IMR-90 (cell line): ENCODE measurements at regions not wholly inside any gene's neighbourhood (a gene's known extent, or its start where the extent isn't known, plus 50 kb on each side); places are given as distances from the start of the nearest gene placed in this dataset.

ENCODE experiments used
- ATAC-seq: fragments of 200-7000 bp; cut with Tn5 transposase; 2 replicates; pipeline ENCODE4 v1.9.1; 2020; ENCODE audit warnings: low read depth, mild to moderate bottlenecking, moderate library complexity
- BruUV-seq: library from RNA; stranded (reverse); fragments of 400-500 nt; replicated peaks from 2 replicates; lab custom pipeline; 2021; lab: Mats Ljungman, UMichigan
- CTCF ChIA-PET: fragments of 300-600 bp; formaldehyde crosslinking; extraction: SDS; loops from one replicate; lab custom pipeline; 2021; ENCODE audit warnings: antibody characterized with exemption; lab: Yijun Ruan, JAX
- POLR2A ChIA-PET: fragments of 300-600 bp; sonication (Branson Sonifier 250); formaldehyde crosslinking; loops from one replicate; lab custom pipeline; 2022; ENCODE audit warnings: antibody characterized with exemption; ENCODE audit not compliant: unreplicated experiment; lab: Charles Lee
- DNase-seq: peaks from one replicate; pipeline ENCODE4 v3.0.0; 2013
- H2AFZ ChIP-seq: replicated peaks from 2 replicates; pipeline ENCODE3; 2013; ENCODE audit warnings: low read length, mild to moderate bottlenecking; ENCODE audit not compliant: poor library complexity
- H2AK5ac ChIP-seq: 2 replicates; pipeline ENCODE4 v1.6.1; 2013; ENCODE audit warnings: low read depth, low read length, inconsistent platforms
- H2AK9ac ChIP-seq: replicated peaks from 2 replicates; pipeline ENCODE3; 2013; ENCODE audit warnings: mild to moderate bottlenecking, low read depth, low read length, moderate library complexity; ENCODE audit not compliant: poor library complexity
- H2BK120ac ChIP-seq: 2 replicates; pipeline ENCODE4 v1.6.1; 2013; ENCODE audit warnings: low read depth, low read length, inconsistent platforms
- H2BK15ac ChIP-seq: 3 replicates; pipeline ENCODE4 v1.6.1; 2013; ENCODE audit warnings: low read depth, low read length, inconsistent platforms
- H2BK20ac ChIP-seq: 2 replicates; pipeline ENCODE4 v1.6.1; 2013; ENCODE audit warnings: low read depth, mild to moderate bottlenecking, inconsistent platforms, low read length, moderate library complexity
- H2BK5ac ChIP-seq: 2 replicates; pipeline ENCODE4 v1.6.1; 2013; ENCODE audit warnings: mild to moderate bottlenecking, low read depth, low read length, inconsistent platforms; ENCODE audit not compliant: poor library complexity, severe bottlenecking
- H3K14ac ChIP-seq: replicated peaks from 2 replicates; pipeline ENCODE4 v1.6.1; 2013; ENCODE audit warnings: low read depth, low read length, inconsistent platforms
- H3K18ac ChIP-seq: 2 replicates; pipeline ENCODE4 v1.6.1; 2013; ENCODE audit warnings: low read depth, low read length, control low read depth
- H3K23ac ChIP-seq: 2 replicates; pipeline ENCODE4 v1.6.1; 2013; ENCODE audit warnings: low read depth, low read length, inconsistent platforms
- H3K27ac ChIP-seq: 2 replicates; pipeline ENCODE4 v1.5.1; 2013; ENCODE audit warnings: mild to moderate bottlenecking, control low read depth, low read length; ENCODE audit not compliant: insufficient read depth
- H3K27me3 ChIP-seq: 2 replicates; pipeline ENCODE4 v1.6.1; 2013; ENCODE audit warnings: low read length; ENCODE audit not compliant: control insufficient read depth, insufficient read depth
- H3K36me3 ChIP-seq: 2 replicates; pipeline ENCODE4 v1.6.1; 2013; ENCODE audit warnings: low read length, mixed read lengths; ENCODE audit not compliant: control insufficient read depth, insufficient read depth
- H3K4ac ChIP-seq: 2 replicates; pipeline ENCODE4 v1.6.1; 2013; ENCODE audit warnings: low read depth, low read length, inconsistent platforms
- H3K4me1 ChIP-seq: 2 replicates; pipeline ENCODE4 v1.6.1; 2013; ENCODE audit warnings: low read length, mixed read lengths; ENCODE audit not compliant: control insufficient read depth, insufficient read depth
- H3K4me2 ChIP-seq: 2 replicates; pipeline ENCODE4 v1.6.1; 2013; ENCODE audit warnings: low read depth, mild to moderate bottlenecking, control low read depth, low read length, moderate library complexity
- H3K4me3 ChIP-seq: 2 replicates; pipeline ENCODE4 v1.5.1; 2013; ENCODE audit warnings: low read depth, mild to moderate bottlenecking, control low read depth, low read length, moderate library complexity; ENCODE audit not compliant: insufficient read depth
- H3K56ac ChIP-seq: 2 replicates; pipeline ENCODE4 v1.6.1; 2013; ENCODE audit warnings: low read length, inconsistent platforms; ENCODE audit not compliant: insufficient read depth; ENCODE audit errors: extremely low read depth
- H3K79me1 ChIP-seq, 2 experiments: 2 replicates each; pipeline ENCODE4 v1.6.1; 2013; ENCODE audit warnings: low read length in 2 of 2, inconsistent platforms in 1 of 2, low read depth in 1 of 2
- H3K9ac ChIP-seq: 2 replicates; pipeline ENCODE4 v1.6.1; 2013; ENCODE audit warnings: low read depth, low read length, control low read depth
- H3K9me1 ChIP-seq: 2 replicates; pipeline ENCODE4 v1.6.1; 2013; ENCODE audit warnings: low read length, inconsistent platforms; ENCODE audit not compliant: insufficient read depth
- H3K9me3 ChIP-seq: 2 replicates; pipeline ENCODE4 v1.6.1; 2013; ENCODE audit warnings: low read length; ENCODE audit not compliant: control insufficient read depth, insufficient read depth
- H4K20me1 ChIP-seq: 2 replicates; pipeline ENCODE4 v1.6.1; 2013; ENCODE audit warnings: low read length, inconsistent platforms; ENCODE audit not compliant: insufficient read depth
- H4K5ac ChIP-seq: 2 replicates; pipeline ENCODE4 v1.6.1; 2013; ENCODE audit warnings: mild to moderate bottlenecking, low read depth, low read length, control low read depth
- H4K8ac ChIP-seq, 2 experiments: 2 replicates each; pipeline ENCODE4 v1.6.1; 2013; ENCODE audit warnings: low read depth in 2 of 2, low read length in 2 of 2, control low read depth in 1 of 2, inconsistent platforms in 1 of 2
- H4K91ac ChIP-seq: 2 replicates; pipeline ENCODE4 v1.6.1; 2013; ENCODE audit warnings: low read depth, low read length, inconsistent platforms; ENCODE audit not compliant: insufficient read depth
- BHLHE40 ChIP-seq: fragments of 150-350 bp; IDR thresholded peaks from 2 replicates; pipeline ENCODE4 v1.6.1; 2016; ENCODE audit warnings: mild to moderate bottlenecking, low read depth, low read length
- CEBPB ChIP-seq: IDR thresholded peaks from 2 replicates; pipeline ENCODE4 v1.6.1; 2012; ENCODE audit warnings: low read depth, low read length, improper control_type of control experiment
- CHD1 ChIP-seq: IDR thresholded peaks from 2 replicates; pipeline ENCODE4 v1.6.1; 2012; ENCODE audit warnings: low read depth, low read length, improper control_type of control experiment
- CTCF ChIP-seq: conservative IDR thresholded peaks from 2 replicates; pipeline ENCODE4 v1.5.1; 2012; ENCODE audit warnings: mild to moderate bottlenecking, low read depth, low read length, improper control_type of control experiment
- ELK1 ChIP-seq: fragments of 150-350 bp; IDR thresholded peaks from 2 replicates; pipeline ENCODE4 v1.6.1; 2016; ENCODE audit warnings: low read depth, mild to moderate bottlenecking, low read length, moderate library complexity, borderline replicate concordance
- FOS ChIP-seq: fragments of 150-350 bp; IDR thresholded peaks from 2 replicates; pipeline ENCODE4 v1.6.1; 2016; ENCODE audit warnings: low read depth, low read length
- MAFK ChIP-seq: IDR thresholded peaks from 2 replicates; pipeline ENCODE4 v1.6.1; 2012; ENCODE audit warnings: low read depth, low read length, improper control_type of control experiment
- MAZ ChIP-seq: IDR thresholded peaks from 2 replicates; pipeline ENCODE4 v1.6.1; 2012; ENCODE audit warnings: low read depth, mild to moderate bottlenecking, low read length, improper control_type of control experiment, moderate library complexity, borderline replicate concordance
- NFE2L2 ChIP-seq: fragments of 150-350 bp; IDR thresholded peaks from 2 replicates; pipeline ENCODE4 v1.6.1; 2016; ENCODE audit warnings: low read depth, mild to moderate bottlenecking, low read length
- POLR2A ChIP-seq: IDR thresholded peaks from 2 replicates; pipeline ENCODE4 v1.6.1; 2012; ENCODE audit warnings: mild to moderate bottlenecking, low read depth, low read length
- RAD21 ChIP-seq: IDR thresholded peaks from 2 replicates; pipeline ENCODE4 v1.6.1; 2012; ENCODE audit warnings: low read length, improper control_type of control experiment
- RCOR1 ChIP-seq: IDR thresholded peaks from 2 replicates; pipeline ENCODE4 v1.6.1; 2012; ENCODE audit warnings: mild to moderate bottlenecking, low read length, improper control_type of control experiment; ENCODE audit not compliant: insufficient replicate concordance
- RFX5 ChIP-seq: IDR thresholded peaks from 2 replicates; pipeline ENCODE4 v1.8.0; 2012; ENCODE audit warnings: low read depth, mild to moderate bottlenecking, low read length, moderate library complexity
- SMC3 ChIP-seq: fragments of 150-350 bp; IDR thresholded peaks from 2 replicates; pipeline ENCODE4 v1.6.1; 2016; ENCODE audit warnings: low read depth, mild to moderate bottlenecking, antibody characterized with exemption, low read length, moderate library complexity
- USF2 ChIP-seq: fragments of 150-350 bp; IDR thresholded peaks from 2 replicates; pipeline ENCODE4 v1.6.1; 2017; ENCODE audit warnings: mild to moderate bottlenecking, antibody characterized with exemption, low read length, low read depth
- WGBS, 2 experiments: methylation state at CpG; one replicate each; pipeline versions ENCODE4 v1.1.5 to v1.1.7; 2013; ENCODE audit warnings: missing lambda C conversion rate in 2 of 2; ENCODE audit not compliant: insufficient read length in 1 of 2; ENCODE audit errors: extremely low coverage in 2 of 2; 5-methylcytosine and 5-hydroxymethylcytosine counted together
- dilution Hi-C: fragments of 300-500 bp; cut with HindIII; formaldehyde crosslinking; loops from one replicate; pipeline ENCODE4 v1.14.3; 2018; ENCODE audit warnings: low sequenced_read_pairs; ENCODE audit not compliant: unreplicated experiment
- in situ Hi-C: fragments of 300-500 bp; cut with MboI; formaldehyde crosslinking; loops from 3 replicates; pipeline ENCODE4 v1.14.3; 2019; ENCODE audit warnings: low sequenced_read_pairs, inconsistent platforms, mixed read lengths
- intact Hi-C: fragments of 100-400 bp; cut with micrococcal nuclease; formaldehyde crosslinking; loops from 2 replicates; pipeline ENCODE4 v1.10.0; 2022

GRCh38 chr2:142734770-142735169 lies 142.7 kb upstream of the KYNU start:
- CTCF ChIA-PET = no interaction called here
- intact Hi-C loops = no loop called here
- H4K8ac ChIP-seq = no peak overlapping the region

More at GRCh38 chr2:142734770-142735169, 142.7 kb upstream of the KYNU start:
- no peak for TF ChIP-seq RFX5
- no peak for TF ChIP-seq RCOR1
- TF ChIP-seq CEBPB = no peak
- TF ChIP-seq CTCF = no peak
- TF ChIP-seq ELK1 = no peak
- TF ChIP-seq MAFK = no peak
- TF ChIP-seq NFE2L2 = no peak
- TF ChIP-seq USF2 = no peak
- no peak for TF ChIP-seq BHLHE40
- no peak for TF ChIP-seq CHD1
- no peak for TF ChIP-seq POLR2A
- TF ChIP-seq RAD21 = no peak
- no peak for TF ChIP-seq FOS
- no peak for TF ChIP-seq SMC3
- no peak for TF ChIP-seq MAZ
- H3K4me1 ChIP-seq = 0 out of 2 replicates have a peak, but pooled peaks cover 2% of the 10 kb centered on the region
- no peak overlapping the region for H4K91ac ChIP-seq
- no peak overlapping the region for H3K9ac ChIP-seq
- H2BK20ac ChIP-seq = no peak overlapping the region
- H2AFZ ChIP-seq = no peak overlapping the region
- H3K56ac ChIP-seq = no peak overlapping the region
- no peak for DNase-seq
- H4K20me1 ChIP-seq = no peaks in the 10 kb centered on the region
- no peak overlapping the region for H3K23ac ChIP-seq
- H3K18ac ChIP-seq = no peak overlapping the region
- no CpG with 5 or more reads among the region's 2 CpGs for WGBS, 2 experiments
- no peaks in the 10 kb centered on the region for H3K79me1 ChIP-seq
- H3K14ac ChIP-seq = no peak overlapping the region
- in situ Hi-C loops = no loop called here
- no peaks in the 10 kb centered on the region for H3K9me3 ChIP-seq
- H3K9me1 ChIP-seq = no peaks in the 10 kb centered on the region
- H2AK9ac ChIP-seq = no peak overlapping the region
- dilution Hi-C loops = no loop called here
- H2BK5ac ChIP-seq = no peak overlapping the region
- H3K4me2 ChIP-seq = no peak overlapping the region
- no peak overlapping the region for H3K4me3 ChIP-seq
- H3K36me3 ChIP-seq = no peaks in the 10 kb centered on the region
- no peak overlapping the region for H2AK5ac ChIP-seq
- no peak overlapping the region for H2BK120ac ChIP-seq
- H3K27ac ChIP-seq = no peak overlapping the region
- no TSS peak for BruUV-seq
- POLR2A ChIA-PET = no interaction called here
- no peak overlapping the region for H3K4ac ChIP-seq
- no peak overlapping the region for H2BK15ac ChIP-seq
- ATAC-seq = no peak
- no peak overlapping the region for H4K5ac ChIP-seq
- no peaks in the 10 kb centered on the region for H3K27me3 ChIP-seq
